ENCODE measurements at regions not wholly inside any gene's neighbourhood (a gene's known extent, or its start where the extent isn't known, plus 50 kb on each side); places are given as distances from the start of the nearest gene placed in this dataset.

DNA sequence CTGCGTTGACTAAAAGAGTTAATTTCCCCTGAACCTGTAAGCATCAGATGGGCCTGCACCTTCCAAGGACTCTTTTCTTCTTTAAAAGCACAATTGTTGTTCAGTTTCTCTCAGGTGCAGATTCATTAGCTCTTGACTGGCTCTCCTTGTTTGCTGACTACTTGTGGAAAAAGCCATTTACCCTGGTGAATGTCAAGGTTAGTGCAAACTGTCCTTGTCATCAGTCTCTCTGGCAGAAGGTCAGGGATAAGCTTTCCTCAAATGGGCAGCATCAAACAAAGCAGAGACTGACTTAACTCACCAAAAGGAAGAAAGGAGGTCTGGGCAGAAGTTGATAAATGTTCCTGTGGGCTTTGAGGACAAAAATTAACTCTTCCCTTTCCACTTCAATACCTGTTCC is 922.7 kb downstream of the BCL11A start:
- Histone ChIP-seq H3K9me3 (ENCODE audit: insufficient read depth, low read depth) (no peaks in the 10 kb centered on the region), H3K9me2 (ENCODE audit: insufficient read depth) (no peaks in the 10 kb centered on the region), H3K4me1 (replicated peaks; ENCODE audit: insufficient read depth) (no peaks in the 10 kb centered on the region), H3K27ac (no peak overlapping the region), H3K27me3 (ENCODE audit: insufficient read depth, low read depth) (no peaks in the 10 kb centered on the region), H3K79me2 (ENCODE audit: low read depth) (no peaks in the 10 kb centered on the region), H3K4me3 (no peak overlapping the region), H2AFZ (no peak overlapping the region), H3F3A (ENCODE audit: insufficient read depth, low read depth) (no peaks in the 10 kb centered on the region), H3K36me3 (ENCODE audit: low read depth) (no peaks in the 10 kb centered on the region), H4K20me1 (ENCODE audit: insufficient read depth) (0 out of 2 replicates have a peak, but pooled peaks cover 4% of the 10 kb centered on the region), H3K4me2 (no peak overlapping the region)
- intact Hi-C loops (cut with micrococcal nuclease; ENCODE audit: unreplicated experiment) = no loop called here
- ChIA-PET CTCF (no interaction called here), POLR2A (ENCODE audit: unreplicated experiment) (no interaction called here)
- BruUV-seq (replicated peaks) = no TSS peak
- DNase-seq = no peak
- TF ChIP-seq, protein P1, sequence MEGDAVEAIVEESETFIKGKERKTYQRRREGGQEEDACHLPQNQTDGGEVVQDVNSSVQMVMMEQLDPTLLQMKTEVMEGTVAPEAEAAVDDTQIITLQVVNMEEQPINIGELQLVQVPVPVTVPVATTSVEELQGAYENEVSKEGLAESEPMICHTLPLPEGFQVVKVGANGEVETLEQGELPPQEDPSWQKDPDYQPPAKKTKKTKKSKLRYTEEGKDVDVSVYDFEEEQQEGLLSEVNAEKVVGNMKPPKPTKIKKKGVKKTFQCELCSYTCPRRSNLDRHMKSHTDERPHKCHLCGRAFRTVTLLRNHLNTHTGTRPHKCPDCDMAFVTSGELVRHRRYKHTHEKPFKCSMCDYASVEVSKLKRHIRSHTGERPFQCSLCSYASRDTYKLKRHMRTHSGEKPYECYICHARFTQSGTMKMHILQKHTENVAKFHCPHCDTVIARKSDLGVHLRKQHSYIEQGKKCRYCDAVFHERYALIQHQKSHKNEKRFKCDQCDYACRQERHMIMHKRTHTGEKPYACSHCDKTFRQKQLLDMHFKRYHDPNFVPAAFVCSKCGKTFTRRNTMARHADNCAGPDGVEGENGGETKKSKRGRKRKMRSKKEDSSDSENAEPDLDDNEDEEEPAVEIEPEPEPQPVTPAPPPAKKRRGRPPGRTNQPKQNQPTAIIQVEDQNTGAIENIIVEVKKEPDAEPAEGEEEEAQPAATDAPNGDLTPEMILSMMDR (conservative IDR thresholded peaks at IDR 0.05) = no peak
- no peak for TF ChIP-seq EZH2 (IDR thresholded peaks at IDR 0.05; ENCODE audit: low read depth)

DNA sequence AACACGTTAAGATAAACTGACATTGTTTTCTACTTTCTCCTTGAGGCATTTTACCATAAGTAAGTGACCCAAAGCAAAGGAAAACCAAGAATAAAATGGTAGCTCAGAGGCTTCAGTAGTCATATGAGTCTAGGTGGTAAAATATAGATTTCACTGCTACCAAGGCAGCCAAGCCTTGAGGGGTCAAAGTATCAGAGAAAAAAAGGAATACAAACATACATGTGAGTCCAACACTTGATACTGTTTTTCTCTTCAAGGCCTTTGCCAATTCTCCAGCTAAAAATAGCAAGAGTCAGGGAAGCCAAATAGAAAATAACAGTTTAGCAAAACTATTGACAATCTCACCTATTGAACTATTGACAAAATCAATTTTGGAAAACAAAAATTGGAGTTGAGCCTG is 925.9 kb downstream of the BCL11A start:
- H3F3A ChIP-seq (ENCODE audit: insufficient read depth, low read depth) = no peaks in the 10 kb centered on the region
- H3K27ac ChIP-seq = no peak overlapping the region
- intact Hi-C loops (cut with micrococcal nuclease; ENCODE audit: unreplicated experiment) = no loop called here
- ChIA-PET CTCF (no interaction called here), POLR2A (ENCODE audit: unreplicated experiment) (no interaction called here)
- H3K9me2 ChIP-seq (ENCODE audit: insufficient read depth) = no peaks in the 10 kb centered on the region
- DNase-seq = no peak
- H3K4me2 ChIP-seq = no peak overlapping the region
- H3K36me3 ChIP-seq (ENCODE audit: low read depth) = no peaks in the 10 kb centered on the region
- H3K27me3 ChIP-seq (ENCODE audit: insufficient read depth, low read depth) = no peaks in the 10 kb centered on the region
- no peaks in the 10 kb centered on the region for H3K79me2 ChIP-seq (ENCODE audit: low read depth)
- no peak overlapping the region for H2AFZ ChIP-seq
- TF ChIP-seq, protein P1 (conservative IDR thresholded peaks at IDR 0.05) = no peak
- TF ChIP-seq EZH2 (IDR thresholded peaks at IDR 0.05; ENCODE audit: low read depth) = no peak
- no TSS peak for BruUV-seq (replicated peaks)
- 0 out of 2 replicates have a peak, but pooled peaks cover 4% of the 10 kb centered on the region for H4K20me1 ChIP-seq (ENCODE audit: insufficient read depth)
- H3K4me3 ChIP-seq = no peak overlapping the region
- no peaks in the 10 kb centered on the region for H3K9me3 ChIP-seq (ENCODE audit: insufficient read depth, low read depth)
- H3K4me1 ChIP-seq (replicated peaks; ENCODE audit: insufficient read depth) = no peaks in the 10 kb centered on the region

DNA sequence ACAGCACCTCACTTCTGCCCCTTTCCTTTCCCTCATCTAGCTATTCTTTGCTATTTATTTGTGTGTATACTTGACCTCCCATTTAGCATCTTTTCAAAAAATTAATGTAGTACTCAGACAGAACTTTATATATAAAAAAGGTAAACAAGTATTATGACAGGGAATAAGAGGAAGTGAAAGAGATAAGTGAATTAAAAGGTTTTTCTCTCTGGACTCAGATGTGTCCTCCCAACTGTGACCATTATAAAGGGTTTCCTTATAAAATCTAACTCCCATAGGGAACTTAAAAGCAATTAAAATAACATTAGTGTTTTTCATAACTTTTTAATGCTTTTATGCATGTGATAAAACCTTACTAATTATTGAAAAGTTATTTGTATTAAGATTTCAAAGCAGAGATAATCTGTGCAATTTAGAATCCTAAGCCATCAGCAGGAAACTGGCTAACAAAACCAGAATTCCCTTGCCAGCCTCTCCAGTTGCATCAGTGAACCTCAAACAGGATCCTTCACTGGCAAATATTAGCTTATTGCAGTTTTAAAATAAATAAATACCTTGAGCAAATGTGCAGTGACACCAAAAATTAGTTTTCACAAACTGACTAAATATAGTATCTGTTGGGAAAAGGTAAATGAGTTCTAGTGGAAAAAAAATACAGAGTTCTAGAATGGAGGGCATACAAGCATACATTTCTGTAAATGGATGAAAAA is 930.7 kb downstream of the BCL11A start:
- H3K27ac ChIP-seq = no peak overlapping the region
- intact Hi-C loops (cut with micrococcal nuclease; ENCODE audit: unreplicated experiment) = no loop called here

More for the DNA sequence above, 930.7 kb downstream of the BCL11A start:
- no peak overlapping the region for H3K4me3 ChIP-seq
- no peaks in the 10 kb centered on the region for H3K36me3 ChIP-seq (ENCODE audit: low read depth)
- no peak overlapping the region for H2AFZ ChIP-seq
- H3K4me2 ChIP-seq = no peak overlapping the region
- BruUV-seq (replicated peaks) = no TSS peak
- H3F3A ChIP-seq (ENCODE audit: insufficient read depth, low read depth) = no peaks in the 10 kb centered on the region
- 0 out of 2 replicates have a peak, but pooled peaks cover 3% of the 10 kb centered on the region for H4K20me1 ChIP-seq (ENCODE audit: insufficient read depth)
- H3K4me1 ChIP-seq (replicated peaks; ENCODE audit: insufficient read depth) = no peaks in the 10 kb centered on the region
- no peaks in the 10 kb centered on the region for H3K9me3 ChIP-seq (ENCODE audit: insufficient read depth, low read depth)
- ChIA-PET CTCF (no interaction called here), POLR2A (ENCODE audit: unreplicated experiment) (no interaction called here)
- H3K27me3 ChIP-seq (ENCODE audit: insufficient read depth, low read depth) = no peaks in the 10 kb centered on the region
- TF ChIP-seq, protein P1 (conservative IDR thresholded peaks at IDR 0.05) = no peak
- TF ChIP-seq EZH2 (IDR thresholded peaks at IDR 0.05; ENCODE audit: low read depth) = no peak
- H3K79me2 ChIP-seq (ENCODE audit: low read depth) = no peaks in the 10 kb centered on the region
- H3K9me2 ChIP-seq (ENCODE audit: insufficient read depth) = no peaks in the 10 kb centered on the region
- DNase-seq = no peak

Measured in PC-9 (cell line).